ENCODE measurements at regions not wholly inside any gene's neighbourhood (a gene's known extent, or its start where the extent isn't known, plus 50 kb on each side); places are given as distances from the start of the nearest gene placed in this dataset.

GRCh38 chr2:216916956-216917650, 57.2 kb upstream of the TNP1 start:
- intact Hi-C loops (cut with micrococcal nuclease), result no loop called here
- Mint-ChIP-seq H3K27me3 (peaks cover 13% of the 10 kb centered on the region), H3K4me3 (no peak overlapping the region), H3K27ac (no peak overlapping the region), H3K9me3 (ENCODE audit: insufficient read depth) (no peaks in the 10 kb centered on the region), H3K4me1 (no peaks in the 10 kb centered on the region)
- Histone ChIP-seq H3K4me3 (ENCODE audit: control extremely low read depth in 1 of 5, extremely low read depth in 1 of 5, insufficient read depth in 1 of 5, low read depth in 2 of 5, low read length in 4 of 5) (no peak overlapping the region), H3K27ac (ENCODE audit: low read length in 2 of 2) (no peak overlapping the region), H3K4me1 (ENCODE audit: control insufficient read depth in 2 of 2, insufficient read depth in 2 of 2, low read length in 2 of 2) (no peaks in the 10 kb centered on the region), H3K9me3 (ENCODE audit: control extremely low read depth in 1 of 3, control insufficient read depth in 2 of 3, insufficient read depth in 1 of 3, low read length in 2 of 3) (peaks cover 0 to 15% (median 0%) of the 10 kb centered on the region in 3 donors), H3K79me2 (ENCODE audit: control insufficient read depth, insufficient read depth, low read length) (no peaks in the 10 kb centered on the region), H3K36me3 (replicated peaks in 1 of 2; ENCODE audit: control extremely low read depth in 1 of 2, control insufficient read depth in 1 of 2, extremely low read depth in 1 of 2, insufficient read depth in 2 of 2, low read length in 1 of 2) (no peaks in the 10 kb centered on the region), H3K4me2 (replicated peaks; ENCODE audit: low read depth, low read length, poor library complexity, severe bottlenecking) (no peak overlapping the region), H3K27me3 (replicated peaks in 1 of 4; ENCODE audit: control extremely low read depth in 1 of 4, control insufficient read depth in 3 of 4, insufficient read depth in 4 of 4, low read length in 3 of 4) (no peaks in the 10 kb centered on the region), H4K20me1 (ENCODE audit: control insufficient read depth, insufficient read depth, low read length, poor library complexity, severe bottlenecking) (no peaks in the 10 kb centered on the region), H2AFZ (ENCODE audit: insufficient read depth, low read depth, low read length, poor library complexity, severe bottlenecking) (no peak overlapping the region), H3K9ac (ENCODE audit: low read length) (no peak overlapping the region)
- WGBS (ENCODE audit: insufficient coverage), result 100% methylated on average over 2 of the region's 3 CpGs
- ChIA-PET CTCF (no interaction called here), POLR2A (no interaction called here)
- DNase-seq, result no peak
- no peak for ATAC-seq (ENCODE audit: low read depth)
- TF ChIP-seq, protein P1, sequence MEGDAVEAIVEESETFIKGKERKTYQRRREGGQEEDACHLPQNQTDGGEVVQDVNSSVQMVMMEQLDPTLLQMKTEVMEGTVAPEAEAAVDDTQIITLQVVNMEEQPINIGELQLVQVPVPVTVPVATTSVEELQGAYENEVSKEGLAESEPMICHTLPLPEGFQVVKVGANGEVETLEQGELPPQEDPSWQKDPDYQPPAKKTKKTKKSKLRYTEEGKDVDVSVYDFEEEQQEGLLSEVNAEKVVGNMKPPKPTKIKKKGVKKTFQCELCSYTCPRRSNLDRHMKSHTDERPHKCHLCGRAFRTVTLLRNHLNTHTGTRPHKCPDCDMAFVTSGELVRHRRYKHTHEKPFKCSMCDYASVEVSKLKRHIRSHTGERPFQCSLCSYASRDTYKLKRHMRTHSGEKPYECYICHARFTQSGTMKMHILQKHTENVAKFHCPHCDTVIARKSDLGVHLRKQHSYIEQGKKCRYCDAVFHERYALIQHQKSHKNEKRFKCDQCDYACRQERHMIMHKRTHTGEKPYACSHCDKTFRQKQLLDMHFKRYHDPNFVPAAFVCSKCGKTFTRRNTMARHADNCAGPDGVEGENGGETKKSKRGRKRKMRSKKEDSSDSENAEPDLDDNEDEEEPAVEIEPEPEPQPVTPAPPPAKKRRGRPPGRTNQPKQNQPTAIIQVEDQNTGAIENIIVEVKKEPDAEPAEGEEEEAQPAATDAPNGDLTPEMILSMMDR (IDR thresholded peaks at IDR 0.05), result no peak
- TF ChIP-seq EZH2 (IDR thresholded peaks at IDR 0.05; ENCODE audit: borderline replicate concordance, insufficient read depth, low read depth, low read length, poor library complexity, severe bottlenecking), result no peak

DNA sequence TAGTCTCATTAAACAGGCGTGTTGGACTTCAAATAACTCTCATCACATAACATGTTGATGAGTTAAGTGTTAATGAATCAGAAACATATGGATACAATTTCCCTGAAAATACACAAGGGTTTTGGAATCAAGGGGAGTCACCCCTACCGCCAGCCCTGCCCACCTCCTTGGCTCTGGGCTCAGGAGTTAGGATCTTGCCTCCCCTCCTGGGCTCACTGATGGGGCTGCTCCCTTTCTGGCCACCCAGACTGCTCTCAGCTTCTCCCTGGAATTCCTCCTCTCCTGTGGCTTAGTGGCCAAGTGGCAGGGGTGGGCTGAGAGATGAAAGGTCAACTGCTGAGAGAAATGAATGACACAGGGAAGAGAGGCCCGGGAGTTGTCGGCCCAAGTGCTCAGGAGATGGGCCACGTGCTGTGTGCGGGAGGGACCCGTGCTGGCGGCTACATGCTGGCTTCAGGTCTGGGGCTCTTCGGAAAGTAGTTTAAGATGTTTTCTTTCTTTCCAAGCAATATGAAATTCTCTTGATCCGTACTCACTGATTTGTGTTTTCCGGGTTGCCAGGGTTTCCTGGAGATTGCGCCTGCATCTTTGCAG, 55.8 kb upstream of the TNP1 start:
- no peaks in the 10 kb centered on the region for H3K9me3 Mint-ChIP-seq (ENCODE audit: insufficient read depth)
- peaks cover 16% of the 10 kb centered on the region for H3K27me3 Mint-ChIP-seq
- intact Hi-C loops (cut with micrococcal nuclease), result no loop called here
- Histone ChIP-seq H3K36me3 (replicated peaks in 1 of 2; ENCODE audit: control extremely low read depth in 1 of 2, control insufficient read depth in 1 of 2, extremely low read depth in 1 of 2, insufficient read depth in 2 of 2, low read length in 1 of 2) (no peaks in the 10 kb centered on the region), H2AFZ (ENCODE audit: insufficient read depth, low read depth, low read length, poor library complexity, severe bottlenecking) (no peak overlapping the region), H3K4me1 (ENCODE audit: control insufficient read depth in 2 of 2, insufficient read depth in 2 of 2, low read length in 2 of 2) (no peaks in the 10 kb centered on the region), H3K9me3 (ENCODE audit: control extremely low read depth in 1 of 3, control insufficient read depth in 2 of 3, insufficient read depth in 1 of 3, low read length in 2 of 3) (peaks cover 0 to 15% (median 0%) of the 10 kb centered on the region in 3 donors), H3K27ac (ENCODE audit: low read length in 2 of 2) (no peak overlapping the region), H3K4me3 (ENCODE audit: control extremely low read depth in 1 of 5, extremely low read depth in 1 of 5, insufficient read depth in 1 of 5, low read depth in 2 of 5, low read length in 4 of 5) (no peak overlapping the region), H3K4me2 (replicated peaks; ENCODE audit: low read depth, low read length, poor library complexity, severe bottlenecking) (no peak overlapping the region), H4K20me1 (ENCODE audit: control insufficient read depth, insufficient read depth, low read length, poor library complexity, severe bottlenecking) (no peaks in the 10 kb centered on the region), H3K9ac (ENCODE audit: low read length) (no peak overlapping the region), H3K27me3 (replicated peaks in 1 of 4; ENCODE audit: control extremely low read depth in 1 of 4, control insufficient read depth in 3 of 4, insufficient read depth in 4 of 4, low read length in 3 of 4) (no peaks in the 10 kb centered on the region), H3K79me2 (ENCODE audit: control insufficient read depth, insufficient read depth, low read length) (no peaks in the 10 kb centered on the region)
- no peak for DNase-seq
- no peak for ATAC-seq (ENCODE audit: low read depth)
- ChIA-PET CTCF (no interaction called here), POLR2A (no interaction called here)
- H3K27ac Mint-ChIP-seq, result no peak overlapping the region
- no peaks in the 10 kb centered on the region for H3K4me1 Mint-ChIP-seq
- H3K4me3 Mint-ChIP-seq, result no peak overlapping the region
- WGBS (ENCODE audit: insufficient coverage), result 94% methylated on average over 11 of the region's 12 CpGs
- TF ChIP-seq, protein P1 (IDR thresholded peaks at IDR 0.05), result no peak
- TF ChIP-seq EZH2 (IDR thresholded peaks at IDR 0.05; ENCODE audit: borderline replicate concordance, insufficient read depth, low read depth, low read length, poor library complexity, severe bottlenecking), result no peak
